NB4 (cell line): ENCODE measurements at regions not wholly inside any gene's neighbourhood (a gene's known extent, or its start where the extent isn't known, plus 50 kb on each side); places are given as distances from the start of the nearest gene placed in this dataset.

Experiments used
- DNase-seq: peaks from one replicate; pipeline ENCODE4 v3.0.0; 2010; ENCODE audit warnings: low read depth
- H3K4me3 ChIP-seq: one replicate; pipeline ENCODE4 v1.5.1; 2011; ENCODE audit warnings: mild to moderate bottlenecking, low read depth, low read length, moderate library complexity
- CTCF ChIP-seq: IDR thresholded peaks from one replicate; pipeline ENCODE4 v1.5.1; 2012; ENCODE audit warnings: low read depth, low read length
- MAX ChIP-seq: IDR thresholded peaks from 2 replicates; pipeline ENCODE4 v1.6.1; 2011; ENCODE audit warnings: low read depth, low read length
- MYC ChIP-seq: IDR thresholded peaks from 2 replicates; pipeline ENCODE4 v1.6.1; 2011; ENCODE audit warnings: low read depth, low read length
- POLR2A ChIP-seq: IDR thresholded peaks from 2 replicates; pipeline ENCODE4 v1.6.1; 2011; ENCODE audit warnings: mild to moderate bottlenecking; ENCODE audit not compliant: insufficient read length; ENCODE audit errors: extremely low read depth

DNA sequence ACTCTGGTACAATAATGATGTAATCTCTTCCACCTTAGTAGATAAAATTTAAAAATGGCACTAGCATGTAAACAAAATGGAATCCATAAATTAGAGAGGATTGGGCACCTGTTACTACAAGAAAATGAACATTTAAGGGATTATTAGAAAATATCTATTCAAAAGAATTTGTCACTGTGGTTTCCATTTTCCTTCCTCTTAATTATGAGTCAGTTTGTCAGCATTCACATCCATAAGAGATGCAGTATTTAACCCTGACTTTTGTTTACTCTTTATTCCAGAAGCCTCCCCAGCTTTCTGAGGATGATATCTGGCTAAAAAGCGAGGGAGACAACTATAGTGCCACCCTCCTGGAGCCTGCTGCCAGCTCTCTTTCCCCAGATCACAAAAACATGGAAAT, 72.1 kb downstream of the C9orf152 start:
- no peak for DNase-seq
- TF ChIP-seq POLR2A (no peak), MYC (no peak), CTCF (no peak), MAX (no peak)
- no peak overlapping the region for H3K4me3 ChIP-seq

DNA sequence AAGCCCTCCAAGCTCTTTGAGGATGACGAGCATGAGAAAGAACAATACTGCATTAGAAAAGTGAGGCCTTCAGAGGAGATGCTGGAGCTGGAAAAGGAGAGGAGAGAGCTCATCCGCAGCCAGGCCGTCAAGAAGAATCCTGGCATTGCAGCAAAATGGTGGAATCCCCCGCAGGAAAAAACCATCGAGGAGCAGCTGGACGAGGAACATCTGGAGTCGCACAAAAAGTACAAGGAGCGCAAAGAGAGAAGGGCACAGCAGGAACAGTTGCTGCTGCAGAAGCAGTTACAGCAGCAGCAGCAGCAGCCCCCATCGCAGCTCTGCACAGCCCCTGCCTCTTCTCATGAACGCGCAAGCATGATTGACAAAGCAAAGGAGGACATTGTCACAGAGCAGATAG, 71.2 kb downstream of the C9orf152 start:
- TF ChIP-seq MYC, result no peak
- no peak for TF ChIP-seq CTCF
- TF ChIP-seq POLR2A, result no peak
- no peak for TF ChIP-seq MAX
- DNase-seq, result no peak

DNA sequence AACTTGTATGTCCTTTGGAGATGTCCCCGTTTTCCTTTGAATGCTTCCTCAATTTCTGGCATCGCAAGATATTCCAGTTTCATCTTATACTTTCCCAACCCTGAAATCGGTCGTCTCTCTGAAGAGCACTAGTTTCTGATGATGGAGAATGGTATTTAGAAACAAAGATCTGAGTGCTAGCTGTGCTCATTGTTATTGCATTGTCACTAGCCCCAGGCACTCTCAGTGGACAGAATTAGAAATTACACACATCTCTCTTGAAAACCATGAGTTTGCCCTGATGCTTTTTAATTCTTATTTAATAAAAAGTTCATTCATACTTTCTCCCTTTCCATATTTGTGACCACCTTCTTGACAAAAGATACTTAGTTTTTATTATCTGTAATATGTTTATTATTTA, 67.7 kb downstream of the C9orf152 start:
- no peak overlapping the region for H3K4me3 ChIP-seq
- TF ChIP-seq POLR2A (no peak), CTCF (no peak), MYC (no peak), MAX (no peak)
- no peak for DNase-seq

More for the DNA sequence above, 71.2 kb downstream of the C9orf152 start:
- no peak overlapping the region for H3K4me3 ChIP-seq

GRCh38 chr9:110141227-110141793, 66.6 kb downstream of the C9orf152 start:
- no peak overlapping the region for H3K4me3 ChIP-seq
- no peak for DNase-seq
- TF ChIP-seq CTCF (no peak), MYC (no peak), POLR2A (no peak), MAX (no peak)

- DNase-seq, result no peak
- TF ChIP-seq MAX, result no peak
- no peak for TF ChIP-seq CTCF
- TF ChIP-seq POLR2A, result no peak
- no peak for TF ChIP-seq MYC
- no peak overlapping the region for H3K4me3 ChIP-seq
Observed at GRCh38 chr9:110142253-110142652, 65.7 kb downstream of the C9orf152 start.
